ENCODE measurements at regions not wholly inside any gene's neighbourhood (a gene's known extent, or its start where the extent isn't known, plus 50 kb on each side); places are given as distances from the start of the nearest gene placed in this dataset.

DNA sequence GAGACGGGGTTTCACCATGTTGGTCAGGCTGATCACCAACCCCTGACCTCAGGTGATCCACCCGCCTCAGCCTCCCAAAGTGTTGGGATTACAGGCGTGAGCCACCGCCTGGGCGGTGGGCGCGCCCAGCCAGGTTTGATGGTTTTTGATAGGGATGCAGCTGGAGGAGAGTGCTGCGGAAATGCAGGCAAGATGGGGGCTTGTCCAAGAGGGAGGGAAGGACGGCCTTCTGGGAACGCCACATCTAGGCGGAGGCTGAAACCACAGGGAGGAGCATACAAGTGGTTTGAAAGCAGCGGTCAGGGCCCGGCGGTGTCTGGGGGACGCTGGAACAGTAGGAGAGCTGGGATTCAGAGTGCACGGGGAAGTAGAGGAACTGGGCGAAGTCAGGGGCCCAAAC is 134.6 kb downstream of the VRK1 start:
- no peak for DNase-seq

DNA sequence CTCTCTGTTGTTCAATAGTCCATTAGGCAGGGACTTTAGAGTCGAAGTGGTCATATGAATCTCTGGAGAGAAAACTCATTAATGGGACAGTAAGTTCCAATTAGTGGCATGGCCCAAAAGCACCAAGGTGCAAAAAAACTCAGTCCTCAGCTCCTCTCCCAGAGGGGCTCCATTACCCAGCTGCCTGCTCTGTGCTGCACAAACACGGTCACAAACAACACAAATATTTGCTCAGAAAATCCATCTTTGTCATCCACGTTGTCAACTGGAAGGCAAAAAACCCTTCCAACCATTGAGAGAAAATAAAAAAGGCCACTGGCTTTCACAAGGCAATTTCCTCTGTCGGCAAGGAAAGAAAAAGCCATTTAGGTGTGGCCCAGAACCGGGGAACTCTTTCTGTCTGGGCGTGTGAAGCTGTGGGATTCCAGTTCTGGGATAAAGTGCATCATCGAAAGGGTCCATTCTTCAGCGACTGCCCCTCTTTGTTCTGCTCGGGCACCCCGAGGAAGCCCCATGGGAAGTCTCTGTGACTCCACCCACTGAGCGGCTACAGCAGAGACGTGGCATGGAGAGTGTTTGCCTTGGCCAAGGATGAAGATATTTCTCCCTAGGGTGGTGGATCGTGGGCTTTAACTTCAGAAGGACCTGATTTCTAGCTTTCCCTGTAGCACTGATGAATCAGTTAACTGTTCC is 137.6 kb downstream of the VRK1 start:
- DNase-seq, result peak; percentile 15

DNA sequence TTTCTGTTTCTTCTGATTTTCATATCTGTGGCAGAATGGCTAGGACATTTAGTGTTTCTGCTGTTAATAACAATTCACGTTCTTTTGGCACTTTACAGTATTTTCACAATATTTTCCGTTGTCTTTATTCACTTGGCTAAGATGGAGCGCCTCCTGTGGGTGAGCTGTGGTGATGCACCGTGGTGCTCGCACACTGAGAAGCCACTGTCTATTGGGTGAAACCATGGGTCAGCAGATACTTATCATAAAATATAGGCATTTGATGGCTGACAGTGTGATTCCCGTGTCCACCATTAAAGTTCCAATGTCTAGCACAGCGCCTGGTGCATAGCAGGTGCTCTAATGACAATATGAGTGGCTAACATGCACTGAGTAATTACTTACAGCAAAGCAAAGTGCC is 141.8 kb downstream of the VRK1 start:
- no peak for DNase-seq

DNA sequence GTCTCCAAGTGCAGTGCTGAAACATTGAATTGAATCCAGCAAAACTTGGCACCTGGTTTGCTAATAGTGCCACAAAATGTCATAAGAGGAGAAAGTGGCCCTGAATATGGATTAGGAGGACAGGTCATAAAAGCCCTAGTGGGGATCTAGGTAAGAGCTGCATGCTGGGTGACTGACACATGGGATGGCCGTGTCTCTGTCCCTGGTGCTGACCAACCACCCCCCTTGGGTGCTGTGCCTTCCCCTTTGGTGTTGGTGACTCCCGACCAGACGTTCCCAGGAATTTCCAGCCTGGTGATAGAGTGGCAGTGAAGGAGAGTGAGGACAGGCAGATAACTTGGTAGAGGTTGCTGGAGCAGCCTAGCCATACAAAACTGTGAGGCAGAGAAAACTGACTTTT is 142.8 kb downstream of the VRK1 start:
- DNase-seq, result no peak

DNA sequence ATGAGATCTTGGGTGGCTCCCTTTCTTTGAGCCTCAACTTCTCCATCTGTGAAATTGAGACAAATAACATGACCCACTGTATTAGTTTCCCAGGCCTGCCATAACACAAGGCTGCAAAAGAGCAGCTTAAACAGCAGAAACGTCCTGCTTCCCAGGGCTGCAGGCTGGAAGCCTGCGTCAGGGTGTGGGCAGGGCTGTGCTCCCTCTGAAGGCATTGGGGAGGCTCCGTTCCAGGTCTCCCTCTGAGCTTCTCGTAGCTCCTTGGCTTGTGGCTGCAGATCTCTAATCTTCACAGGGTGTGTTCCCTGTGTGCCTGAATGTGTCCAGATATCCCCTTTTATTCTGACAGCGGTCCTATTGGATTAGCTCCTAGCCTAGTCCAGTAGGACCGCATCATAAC is 147.1 kb downstream of the VRK1 start:
- DNase-seq, result no peak

DNA sequence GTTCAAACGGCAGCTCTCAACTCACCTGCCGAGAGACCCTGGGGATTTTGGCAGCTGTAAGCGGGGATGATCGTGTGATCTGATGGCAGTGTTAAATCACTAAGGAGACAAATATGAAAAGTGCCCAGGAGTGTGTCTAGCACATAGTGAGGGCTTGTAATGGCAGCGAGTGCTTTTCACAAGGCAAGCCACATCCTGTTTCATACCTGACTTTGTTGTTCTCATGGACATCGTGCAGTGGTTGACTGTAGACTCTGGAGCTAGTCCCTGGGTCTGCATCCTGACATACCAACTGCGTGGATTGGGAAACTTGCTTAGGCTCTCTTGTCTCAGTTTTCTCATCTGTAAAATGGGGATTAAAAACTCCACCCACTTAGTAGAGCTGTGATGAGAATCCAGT is 148.5 kb downstream of the VRK1 start:
- no peak for DNase-seq

DNA sequence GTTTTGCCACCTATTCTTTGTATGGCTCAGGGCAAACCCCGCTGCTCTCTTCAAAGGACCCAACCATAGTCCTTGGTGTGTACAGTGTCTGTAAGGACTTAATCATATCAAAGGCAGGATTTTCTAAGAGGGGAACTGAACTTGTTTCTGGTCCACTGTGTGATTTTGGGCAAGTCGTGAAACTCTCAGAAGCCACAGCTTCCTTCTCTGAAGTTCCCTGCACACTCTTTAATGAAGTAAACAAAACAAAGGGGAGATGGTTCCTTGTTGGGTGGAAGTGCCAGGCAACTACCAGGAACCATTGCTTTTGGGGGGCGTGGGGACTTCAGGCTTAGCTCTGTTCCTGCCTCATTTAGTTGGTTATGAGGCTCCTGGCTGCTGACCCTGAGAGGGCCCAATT is 152.4 kb downstream of the VRK1 start:
- no peak for DNase-seq

DNA sequence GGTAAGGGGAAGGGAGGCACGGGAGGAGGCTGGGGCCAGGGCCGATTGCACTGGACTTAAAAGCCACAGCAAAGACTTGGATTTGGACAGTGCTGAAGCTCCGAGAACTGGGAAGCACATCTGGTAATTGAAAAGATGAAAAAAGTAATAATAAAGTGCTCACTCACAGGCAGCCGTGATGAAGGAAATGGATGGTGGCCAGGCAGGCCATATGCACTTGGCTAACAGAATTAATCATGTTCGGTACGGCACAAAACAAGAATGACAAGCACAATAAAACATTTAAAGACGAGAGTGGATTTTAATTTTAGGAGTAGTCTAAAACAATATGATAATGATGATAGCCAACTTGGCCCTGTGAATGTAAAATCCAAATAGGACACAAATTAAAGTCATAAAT is 154.3 kb downstream of the VRK1 start:
- DNase-seq, result no peak

DNA sequence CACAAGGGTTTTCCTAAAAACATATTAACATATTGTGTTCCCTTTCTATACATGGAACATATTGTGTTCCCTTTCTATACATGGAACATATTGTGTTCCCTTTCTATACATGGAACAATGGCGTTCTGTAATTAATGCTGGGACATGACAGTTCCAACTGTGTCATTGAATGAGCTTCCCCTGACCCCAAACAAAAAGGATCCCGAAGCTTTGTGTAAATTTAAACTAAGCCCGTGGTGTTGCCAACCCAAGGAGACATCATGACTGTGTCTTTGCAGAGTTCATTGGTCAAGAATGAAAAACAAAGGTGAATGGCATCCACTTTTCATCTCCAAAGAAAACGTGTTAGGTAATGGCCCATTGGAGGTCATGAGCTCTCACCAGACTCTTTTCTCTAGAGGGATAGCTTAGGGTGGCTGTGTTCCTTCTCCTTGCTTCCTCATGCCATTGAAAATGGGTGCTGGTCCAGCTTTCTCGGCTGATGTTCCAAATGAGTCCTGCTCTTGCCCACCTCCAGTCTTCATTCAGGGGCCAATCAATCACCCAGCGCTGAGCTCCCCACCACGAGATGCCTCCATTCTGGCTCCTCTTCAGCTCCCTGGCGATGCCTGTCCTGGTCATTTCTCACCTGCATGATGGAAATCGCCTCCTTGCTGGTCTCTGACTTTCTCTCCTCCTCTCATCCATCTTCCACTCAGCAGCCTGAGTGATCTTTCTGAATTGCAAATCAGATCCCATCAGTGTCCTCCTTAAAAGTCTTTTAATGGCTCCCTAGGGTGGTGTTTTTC is 156.1 kb downstream of the VRK1 start:
- no peak for DNase-seq

DNA sequence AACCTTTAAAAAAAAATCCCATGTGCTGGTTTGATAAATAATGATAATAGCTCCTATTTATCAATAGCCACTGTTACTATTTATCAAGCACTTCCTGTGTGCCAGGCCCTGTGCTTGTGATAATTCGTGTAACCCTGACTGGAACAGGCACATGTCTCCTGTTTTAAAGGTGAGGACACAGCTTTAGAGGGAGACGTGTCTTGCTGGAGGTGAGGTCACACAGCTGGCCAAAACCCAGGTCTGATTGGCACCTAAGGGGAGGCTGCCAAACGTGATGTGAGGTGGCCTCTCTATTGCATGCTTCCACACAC is 156.6 kb downstream of the VRK1 start:
- no peak for DNase-seq

DNA sequence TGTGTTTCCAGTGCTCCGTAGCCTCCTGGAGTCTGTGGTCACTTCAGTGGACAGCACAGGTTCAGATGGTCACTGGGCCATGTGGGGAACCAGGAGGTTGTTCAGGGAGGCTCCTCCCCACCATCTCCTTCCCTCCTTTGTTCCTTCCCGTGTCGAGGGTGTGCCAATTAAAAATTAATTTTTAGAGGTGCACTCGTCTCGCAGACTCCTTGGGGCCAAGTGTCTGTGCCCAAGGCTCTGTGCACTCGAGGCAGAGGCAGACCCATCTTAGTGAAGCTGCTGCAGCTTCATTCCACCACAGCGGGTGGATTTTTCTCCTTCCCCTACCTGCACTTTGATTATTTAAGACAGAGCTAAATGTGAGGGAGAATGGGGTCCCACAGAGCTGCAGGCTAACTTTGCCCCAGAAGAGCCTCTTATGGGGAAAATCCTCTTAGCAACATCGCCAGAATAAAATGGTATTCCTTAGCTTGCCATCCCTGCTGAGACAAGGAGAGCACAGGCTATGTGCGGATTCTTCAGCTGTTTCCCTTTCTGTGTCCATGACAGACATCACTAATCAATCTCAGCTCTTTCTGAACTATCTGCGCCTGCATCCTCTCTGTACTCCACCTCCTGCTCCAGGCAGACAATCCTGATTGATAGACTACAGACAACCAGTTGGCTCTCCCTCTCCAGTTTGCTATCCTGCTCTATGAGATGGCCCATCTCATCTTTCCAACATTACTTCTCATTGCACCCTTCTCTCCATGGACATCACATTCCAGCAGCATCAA is 159.5 kb downstream of the VRK1 start:
- DNase-seq, result no peak

DNA sequence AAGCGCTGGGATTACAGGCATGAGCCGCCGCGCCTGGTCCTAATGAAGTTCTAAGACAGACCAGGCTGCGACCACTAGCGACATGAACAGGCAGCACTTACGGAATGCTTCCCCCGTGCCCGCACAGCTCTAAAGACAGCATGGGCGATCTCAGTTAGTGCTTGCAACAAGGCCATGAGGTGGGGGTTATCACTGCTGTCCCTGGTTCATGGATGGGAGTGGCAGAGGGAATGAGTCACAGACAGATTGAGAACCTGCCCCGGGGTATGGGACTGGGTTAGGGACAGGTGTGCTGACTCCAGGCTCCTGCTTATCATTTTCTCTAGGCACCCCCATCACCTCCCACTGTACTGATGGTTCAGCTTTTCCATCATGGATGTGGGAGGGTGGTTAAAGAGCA is 160.9 kb downstream of the VRK1 start:
- no peak for DNase-seq

DNA sequence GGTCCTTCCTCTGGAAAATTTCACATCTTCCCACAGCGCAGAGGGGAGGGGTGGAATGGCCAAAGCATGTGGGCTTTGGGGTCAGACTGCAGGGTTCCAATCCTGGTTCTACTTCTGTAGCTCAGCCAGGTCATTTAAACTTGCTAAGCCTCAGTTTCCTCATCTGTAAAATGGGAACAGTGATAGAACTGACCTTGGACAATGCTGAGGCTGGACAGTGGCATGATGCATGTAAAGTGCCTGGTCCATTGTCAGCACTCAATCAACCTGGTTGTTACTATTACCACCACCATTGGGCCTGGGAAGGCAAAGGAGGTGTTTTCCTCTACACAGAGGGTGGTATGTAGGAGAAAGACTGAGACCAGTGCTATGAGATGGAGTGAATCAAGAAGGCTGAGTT is 162.8 kb downstream of the VRK1 start:
- no peak for DNase-seq

DNA sequence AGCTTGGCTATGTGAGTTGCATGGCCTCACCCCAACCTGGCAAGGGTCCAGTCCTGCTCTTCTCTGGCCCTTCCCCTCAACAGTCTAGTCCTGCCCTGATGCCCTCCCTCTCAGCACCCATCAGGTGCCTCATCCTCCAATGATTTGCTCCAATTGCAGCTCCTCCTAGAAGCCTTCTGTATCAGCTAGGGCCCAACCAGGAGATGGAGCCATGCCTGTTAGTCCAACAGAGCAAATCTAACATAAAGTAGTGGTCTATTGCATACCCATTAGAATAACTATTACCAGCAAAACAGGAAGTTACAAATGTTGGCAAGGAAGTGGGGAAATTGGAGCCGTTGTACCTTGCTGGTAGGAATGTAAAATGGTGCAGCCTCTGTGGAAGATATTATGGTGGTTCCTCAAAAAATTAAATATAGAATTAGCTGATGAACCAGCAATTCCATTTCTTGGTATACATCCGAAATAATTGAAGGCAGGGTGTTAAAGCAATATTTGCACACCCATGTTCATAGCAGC is 163.5 kb downstream of the VRK1 start:
- DNase-seq, result no peak

DNA sequence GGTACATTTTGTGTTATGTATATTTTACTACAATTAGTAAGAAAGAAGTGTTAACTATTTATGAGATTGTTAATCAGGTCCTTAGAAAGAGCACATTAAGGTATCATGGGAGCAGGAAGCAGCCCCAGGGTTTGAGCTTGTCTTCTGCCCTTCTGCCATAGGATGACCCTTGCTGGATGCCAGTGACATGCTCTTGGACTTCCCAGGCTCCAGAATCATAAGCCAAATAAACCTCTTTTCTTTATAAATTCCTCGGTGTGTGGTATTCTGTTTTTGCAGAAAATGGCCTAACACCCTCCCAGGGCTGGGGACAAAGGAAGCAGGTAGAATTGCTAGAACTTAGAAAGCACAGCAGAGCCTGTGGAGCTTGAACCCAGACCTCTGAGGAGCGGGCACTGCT is 164.7 kb downstream of the VRK1 start:
- DNase-seq, result no peak

DNA sequence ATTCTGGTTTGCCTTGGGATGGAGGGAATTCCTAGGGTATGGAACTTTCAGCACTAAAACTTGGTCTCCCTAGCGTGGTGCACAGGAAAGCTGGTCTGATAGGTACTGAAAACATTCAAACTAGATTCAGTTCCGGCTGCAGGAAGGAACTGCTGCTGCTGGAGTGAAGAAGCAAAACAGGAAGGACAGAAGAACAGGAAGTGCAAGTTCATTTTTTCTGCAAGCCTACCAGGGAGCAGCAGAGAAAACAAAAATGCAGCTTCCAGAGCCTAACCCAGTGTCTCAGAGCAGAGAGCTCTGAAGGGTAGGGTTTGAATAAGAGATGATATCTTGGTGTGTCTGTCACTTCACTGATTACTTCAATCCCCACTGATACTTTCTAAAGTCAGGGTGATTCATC is 165.2 kb downstream of the VRK1 start:
- no peak for DNase-seq

DNA sequence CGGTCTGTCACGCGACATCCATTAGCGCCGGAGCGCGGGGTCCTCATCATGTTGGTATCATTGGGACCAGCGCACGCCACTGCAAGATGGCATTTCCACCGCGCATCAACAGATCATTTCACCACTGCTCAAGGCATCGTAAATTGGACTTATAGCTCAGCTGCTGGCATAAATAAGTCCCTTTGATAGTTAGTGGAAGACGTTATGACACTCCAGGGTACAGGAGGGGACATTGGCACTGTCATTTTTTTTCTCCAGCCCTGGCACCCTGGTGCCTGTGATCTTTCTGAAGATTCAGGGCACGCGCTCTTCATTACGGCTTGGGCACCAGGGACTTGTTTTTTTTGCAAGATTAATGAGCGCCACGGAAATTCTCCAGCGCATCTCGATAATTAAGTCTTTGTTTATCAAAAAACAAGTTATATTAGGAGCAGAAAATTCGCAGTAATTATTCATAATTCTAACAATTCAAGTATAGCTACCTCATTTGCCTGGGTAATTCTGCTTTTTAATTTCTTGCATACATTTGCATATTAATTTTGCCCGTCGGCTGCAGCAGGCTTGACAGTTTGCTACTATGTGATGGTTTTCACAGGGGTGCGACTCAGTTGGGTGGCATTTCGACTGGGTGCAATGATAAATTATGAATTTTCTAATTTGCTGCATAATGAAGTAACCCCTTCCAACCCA is 167.7 kb downstream of the VRK1 start:
- no peak for DNase-seq

DNA sequence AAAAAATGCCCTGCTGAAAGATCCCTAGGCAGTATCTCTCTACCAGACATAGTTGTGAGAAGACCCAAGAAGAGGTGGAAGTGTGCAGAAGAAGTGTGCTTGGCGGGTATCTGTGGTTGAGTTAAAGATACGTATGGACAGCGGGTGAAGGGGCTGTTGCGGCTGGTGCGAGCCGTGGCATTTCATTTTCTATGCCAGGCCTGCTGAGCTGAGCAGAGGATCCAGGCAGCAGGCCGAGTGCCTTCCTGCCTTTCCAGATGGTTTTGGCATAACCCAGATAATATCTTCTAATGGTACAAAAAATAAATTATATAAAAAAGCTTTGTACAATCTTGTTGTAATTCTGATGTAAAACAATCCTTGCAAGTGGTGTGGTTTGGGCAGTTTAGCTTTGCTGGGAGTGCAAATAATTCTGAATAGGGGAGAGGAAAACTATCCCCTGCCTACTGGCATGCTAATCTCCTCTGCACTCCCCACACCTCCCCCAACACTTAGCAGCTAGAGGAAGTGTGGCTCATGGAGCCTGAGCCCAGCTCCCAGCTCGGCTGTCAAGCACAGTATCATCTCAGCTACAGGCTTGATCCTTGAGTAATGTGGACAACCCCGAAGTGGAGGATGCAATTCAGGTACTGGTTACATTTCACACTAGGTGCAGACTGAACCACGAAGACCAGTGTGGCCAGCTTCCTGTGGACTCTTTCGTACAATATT is 168.9 kb downstream of the VRK1 start:
- DNase-seq, result no peak

DNA sequence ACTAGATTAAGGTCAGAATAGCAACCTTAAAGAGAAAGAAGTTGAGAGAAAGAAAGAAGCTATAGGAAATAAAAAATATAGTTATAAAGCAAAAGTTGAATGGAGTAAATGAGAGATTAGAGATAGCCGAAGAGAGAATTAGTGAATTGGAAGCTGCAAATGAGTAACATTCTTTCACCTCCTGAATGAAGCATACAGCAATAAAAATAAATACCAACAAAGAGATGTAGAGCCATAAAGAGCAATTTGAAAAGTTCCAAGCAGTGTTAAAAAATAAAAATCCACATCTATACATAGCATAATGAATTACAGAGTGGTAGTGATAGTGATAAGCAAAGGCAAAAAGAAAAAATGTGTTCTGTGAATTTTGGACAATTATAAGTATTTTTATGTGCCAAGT is 177.9 kb downstream of the VRK1 start:
- DNase-seq, result no peak

DNA sequence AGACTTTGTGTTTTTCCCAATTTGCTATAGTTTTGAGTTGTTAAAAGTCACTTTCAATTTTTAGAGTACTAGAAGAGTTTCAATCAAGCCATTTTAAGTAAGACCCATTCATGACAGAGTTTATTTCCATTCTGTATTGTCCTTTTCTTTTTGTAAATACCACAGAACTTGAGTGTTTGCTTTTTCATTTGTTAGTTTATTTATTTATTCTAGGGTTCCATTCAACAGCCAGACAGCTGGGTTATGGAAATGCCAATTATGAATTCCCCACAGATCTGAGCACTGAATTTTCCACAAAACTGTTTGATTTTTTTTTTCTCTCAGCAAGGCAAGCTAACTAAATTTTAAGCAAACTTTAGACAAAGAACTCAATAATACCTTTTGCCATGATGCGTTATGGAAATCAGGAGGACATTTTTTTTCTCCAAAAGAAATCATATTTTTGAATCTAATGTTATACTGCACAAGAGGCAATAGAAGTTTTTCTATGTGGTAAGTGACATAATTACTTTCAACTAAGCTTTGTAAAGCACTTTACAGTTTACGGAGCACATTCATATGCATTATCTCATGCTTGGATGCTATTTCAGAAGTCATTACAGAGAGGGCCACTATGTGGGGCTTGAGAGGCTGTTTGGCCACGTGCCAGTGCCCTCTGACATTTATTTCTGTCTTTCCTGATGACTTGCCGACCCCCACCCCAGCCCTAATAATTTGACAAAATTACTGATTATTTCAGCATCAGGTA is 181.5 kb downstream of the VRK1 start:
- no peak for DNase-seq

DNA sequence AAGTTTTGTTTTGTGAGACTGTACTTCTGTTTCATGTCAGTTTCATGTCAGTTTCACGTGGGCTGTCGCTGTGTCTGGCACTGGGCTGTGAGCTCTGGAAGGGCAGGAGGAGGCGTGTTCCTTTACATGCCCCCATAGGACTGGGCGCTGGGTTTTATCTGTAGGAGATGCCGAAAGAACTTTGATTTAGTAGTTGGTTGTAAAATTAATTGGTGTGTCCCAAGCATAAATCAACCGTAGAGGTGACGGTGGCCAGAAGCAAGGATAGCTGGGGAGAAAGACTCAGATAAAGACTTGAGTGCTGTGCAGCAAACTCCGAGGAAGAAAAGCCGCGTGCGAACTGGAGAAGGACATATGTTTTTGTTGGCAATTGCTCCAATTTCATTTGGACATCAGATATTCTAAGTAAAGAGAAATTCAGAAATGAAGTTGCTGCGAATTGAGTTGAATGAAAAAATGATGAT is 182.5 kb downstream of the VRK1 start:
- DNase-seq, result no peak

DNA sequence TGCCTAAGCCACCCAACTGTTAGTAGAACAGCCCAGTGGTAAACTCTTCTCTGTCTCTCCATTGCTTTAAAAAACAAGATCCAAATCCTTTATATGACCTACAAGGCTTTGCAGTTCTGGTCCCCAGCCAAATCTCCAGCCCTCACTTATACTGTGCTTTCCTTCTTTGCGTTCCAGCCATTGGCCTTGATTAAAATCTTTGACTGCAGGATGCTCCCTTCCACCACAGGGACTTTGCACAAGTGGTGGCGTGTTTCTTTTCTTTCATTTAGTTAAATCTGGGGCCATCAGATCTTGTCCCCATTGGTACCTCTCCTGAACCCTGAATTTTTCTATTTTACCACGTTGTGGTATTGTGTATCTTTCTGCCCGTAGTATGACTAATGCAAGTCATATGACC is 183.7 kb downstream of the VRK1 start:
- DNase-seq, result no peak
